Progenitor cell of endocrine pancreas (in vitro differentiated cells): ENCODE measurements at regions not wholly inside any gene's neighbourhood (a gene's known extent, or its start where the extent isn't known, plus 50 kb on each side); places are given as distances from the start of the nearest gene placed in this dataset.

Source experiments
- DNase-seq: peaks from one replicate; pipeline ENCODE4 v3.0.0; 2021; ENCODE audit warnings: low spot score; ENCODE audit not compliant: unreplicated experiment
- H3K27ac Mint-ChIP-seq: 2 replicates; pipeline ENCODE4 v1.8.0; 2021; ENCODE audit warnings: mild to moderate bottlenecking, moderate library complexity, mixed read lengths
- H3K27me3 Mint-ChIP-seq: 2 replicates; pipeline ENCODE4 v1.8.0; 2021; ENCODE audit warnings: mixed read lengths
- H3K36me3 Mint-ChIP-seq: 2 replicates; pipeline ENCODE4 v1.8.0; 2022; ENCODE audit warnings: mixed read lengths; ENCODE audit not compliant: insufficient read depth
- H3K4me1 Mint-ChIP-seq: 2 replicates; pipeline ENCODE4 v1.8.0; 2021; ENCODE audit warnings: low read depth, mixed read lengths
- H3K4me3 Mint-ChIP-seq: 2 replicates; pipeline ENCODE4 v1.8.0; 2021; ENCODE audit warnings: low read depth, mild to moderate bottlenecking, moderate library complexity, mixed read lengths
- H3K9me3 Mint-ChIP-seq: 2 replicates; pipeline ENCODE4 v1.8.0; 2021; ENCODE audit warnings: low read depth, mixed read lengths
- CTCF ChIP-seq: fragments of 200-600 bp; sonication (generic); IDR thresholded peaks from one replicate; pipeline ENCODE4 v1.5.0; 2021; ENCODE audit warnings: antibody characterized with exemption, mild to moderate bottlenecking; ENCODE audit not compliant: unreplicated experiment

GRCh38 chr13:105083992-105084391 lies 1451.5 kb downstream of the EFNB2 start:
- Mint-ChIP-seq H3K9me3 (no peaks in the 10 kb centered on the region), H3K27ac (no peak overlapping the region), H3K4me1 (no peaks in the 10 kb centered on the region), H3K36me3 (no peaks in the 10 kb centered on the region), H3K27me3 (no peaks in the 10 kb centered on the region), H3K4me3 (no peak overlapping the region)
- no peak for TF ChIP-seq CTCF
- DNase-seq: no peak

- no peak for DNase-seq
- no peak overlapping the region for H3K4me3 Mint-ChIP-seq
- no peaks in the 10 kb centered on the region for H3K27me3 Mint-ChIP-seq
- no peaks in the 10 kb centered on the region for H3K4me1 Mint-ChIP-seq
- H3K9me3 Mint-ChIP-seq: no peaks in the 10 kb centered on the region
- H3K36me3 Mint-ChIP-seq: no peaks in the 10 kb centered on the region
- no peak for TF ChIP-seq CTCF
- H3K27ac Mint-ChIP-seq: no peak overlapping the region
Measured at GRCh38 chr13:105074755-105075154, 1460.7 kb downstream of the EFNB2 start.

- Mint-ChIP-seq H3K36me3 (no peaks in the 10 kb centered on the region), H3K4me1 (no peaks in the 10 kb centered on the region), H3K4me3 (no peak overlapping the region), H3K9me3 (no peaks in the 10 kb centered on the region), H3K27ac (no peak overlapping the region), H3K27me3 (no peaks in the 10 kb centered on the region)
- DNase-seq: no peak
- TF ChIP-seq CTCF: no peak
Measured at GRCh38 chr13:105073041-105073440, 1462.4 kb downstream of the EFNB2 start.

DNA sequence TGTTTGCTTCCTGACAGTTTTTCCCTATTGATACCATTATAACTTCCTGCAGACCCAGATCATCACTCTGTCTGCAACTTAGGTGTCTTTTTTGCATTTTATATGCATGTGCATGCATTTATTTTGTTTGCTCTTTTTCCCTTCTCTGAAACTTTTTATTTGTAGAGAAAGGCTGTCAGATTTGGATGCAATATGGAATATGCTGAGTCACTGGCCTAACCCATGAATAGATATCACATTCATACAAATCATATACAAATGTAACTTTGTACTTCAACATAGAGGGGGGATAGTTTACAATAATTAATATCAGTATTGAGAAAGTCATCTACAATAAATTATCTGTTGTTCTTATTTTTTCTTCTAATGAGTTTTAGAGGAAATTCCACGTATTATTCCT lies 1465.0 kb downstream of the EFNB2 start:
- Mint-ChIP-seq H3K9me3 (no peaks in the 10 kb centered on the region), H3K27me3 (no peaks in the 10 kb centered on the region), H3K4me1 (no peaks in the 10 kb centered on the region), H3K27ac (no peak overlapping the region), H3K36me3 (no peaks in the 10 kb centered on the region), H3K4me3 (no peak overlapping the region)
- DNase-seq: no peak
- TF ChIP-seq CTCF: no peak

GRCh38 chr13:105069106-105069505 lies 1466.4 kb downstream of the EFNB2 start:
- no peaks in the 10 kb centered on the region for H3K4me1 Mint-ChIP-seq
- no peaks in the 10 kb centered on the region for H3K27me3 Mint-ChIP-seq
- H3K27ac Mint-ChIP-seq: no peak overlapping the region
- no peaks in the 10 kb centered on the region for H3K36me3 Mint-ChIP-seq
- no peak for DNase-seq
- no peak for TF ChIP-seq CTCF
- H3K4me3 Mint-ChIP-seq: no peak overlapping the region
- no peaks in the 10 kb centered on the region for H3K9me3 Mint-ChIP-seq
